GM21390 (cell line): ENCODE measurements at regions not wholly inside any gene's neighbourhood (a gene's known extent, or its start where the extent isn't known, plus 50 kb on each side); places are given as distances from the start of the nearest gene placed in this dataset.

Experiments used
- ATAC-seq: cut with Tn5 transposase; IDR thresholded peaks from one replicate; pipeline ENCODE4 v1.9.1; 2021; ENCODE audit not compliant: unreplicated experiment

GRCh38 chr5:33315189-33315588 lies 125.6 kb upstream of the TARS1 start:
- ATAC-seq, result no peak

- no peak for ATAC-seq
Measured at GRCh38 chr5:33316773-33317172, 124.0 kb upstream of the TARS1 start.

- ATAC-seq, result no peak
Measured at GRCh38 chr5:33317271-33317670, 123.5 kb upstream of the TARS1 start.

GRCh38 chr5:33319151-33319550 lies 121.6 kb upstream of the TARS1 start:
- no peak for ATAC-seq

- ATAC-seq, result no peak
Measured at GRCh38 chr5:33319841-33320240, 120.9 kb upstream of the TARS1 start.

GRCh38 chr5:33321026-33321425 lies 119.7 kb upstream of the TARS1 start:
- ATAC-seq, result no peak

- no peak for ATAC-seq
Measured at GRCh38 chr5:33322632-33323031, 118.1 kb upstream of the TARS1 start.

- no peak for ATAC-seq
Measured at GRCh38 chr5:33324667-33325307, 116.0 kb upstream of the TARS1 start.

GRCh38 chr5:33328818-33329217 lies 111.9 kb upstream of the TARS1 start:
- no peak for ATAC-seq

- no peak for ATAC-seq
Measured at GRCh38 chr5:33329891-33330290, 110.9 kb upstream of the TARS1 start.

GRCh38 chr5:33330426-33330825 lies 110.3 kb upstream of the TARS1 start:
- ATAC-seq, result no peak

- ATAC-seq, result no peak
Measured at GRCh38 chr5:33330992-33331391, 109.8 kb upstream of the TARS1 start.

GRCh38 chr5:33332804-33333203 lies 108.0 kb upstream of the TARS1 start:
- no peak for ATAC-seq

GRCh38 chr5:33334829-33335228 lies 105.9 kb upstream of the TARS1 start:
- ATAC-seq, result no peak

- no peak for ATAC-seq
Measured at GRCh38 chr5:33336891-33337636, 103.7 kb upstream of the TARS1 start.

- no peak for ATAC-seq
Measured at GRCh38 chr5:33337637-33337992, 103.2 kb upstream of the TARS1 start.

GRCh38 chr5:33338336-33339110 lies 102.2 kb upstream of the TARS1 start:
- ATAC-seq, result no peak

- no peak for ATAC-seq
Measured at GRCh38 chr5:33339413-33339812, 101.4 kb upstream of the TARS1 start.

- ATAC-seq, result no peak
Measured at GRCh38 chr5:33340195-33340594, 100.6 kb upstream of the TARS1 start.

GRCh38 chr5:33341351-33341750 lies 99.4 kb upstream of the TARS1 start:
- ATAC-seq, result no peak

GRCh38 chr5:33343676-33344327 lies 97.0 kb upstream of the TARS1 start:
- ATAC-seq, result no peak

- ATAC-seq, result no peak
Measured at GRCh38 chr5:33346534-33346933, 94.2 kb upstream of the TARS1 start.
